ENCODE measurements at regions not wholly inside any gene's neighbourhood (a gene's known extent, or its start where the extent isn't known, plus 50 kb on each side); places are given as distances from the start of the nearest gene placed in this dataset.

DNA sequence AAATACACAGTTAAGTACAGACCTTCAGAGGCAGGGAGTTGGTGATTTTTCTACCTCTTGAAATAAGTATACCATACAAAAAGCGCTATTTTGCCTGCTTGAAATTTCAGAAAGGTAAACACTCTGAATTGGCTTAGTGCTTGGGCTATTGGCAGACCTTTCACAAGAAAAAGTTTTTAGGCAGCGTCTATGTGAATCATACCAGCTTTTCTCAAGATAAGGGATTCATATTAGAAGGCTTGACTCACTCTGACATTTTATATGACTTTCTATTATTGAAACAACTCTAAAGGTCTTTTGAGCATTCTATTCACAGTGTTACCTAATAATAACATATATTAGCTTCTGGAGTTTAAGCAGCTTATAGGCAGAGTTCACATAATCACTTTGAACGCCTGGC lies 286.4 kb upstream of the FAT1 start:
- no peak overlapping the region for H3K4me2 ChIP-seq
- 78% methylated on average over 3 of the region's 3 CpGs for WGBS (ENCODE audit: low lambda C conversion rate, missing lambda C conversion rate)
- H3K79me2 ChIP-seq = no peaks in the 10 kb centered on the region
- H3K9me2 ChIP-seq (replicated peaks; ENCODE audit: insufficient read depth) = no peaks in the 10 kb centered on the region
- no peaks in the 10 kb centered on the region for H3K27me3 ChIP-seq
- H4K20me1 ChIP-seq (ENCODE audit: insufficient read depth, poor library complexity, severe bottlenecking) = no peaks in the 10 kb centered on the region
- no peak overlapping the region for H3K27ac ChIP-seq
- H3K4me3 ChIP-seq = no peak overlapping the region
- H2AFZ ChIP-seq = no peak overlapping the region
- no peaks in the 10 kb centered on the region for H3K36me3 ChIP-seq (replicated peaks; ENCODE audit: insufficient read depth, low read depth)
- no peak for DNase-seq (ENCODE audit: low spot score)
- TF ChIP-seq EZH2 (IDR thresholded peaks at IDR 0.05; ENCODE audit: borderline replicate concordance) = no peak
- TF ChIP-seq EZH2phosphoT487 (IDR thresholded peaks at IDR 0.05; ENCODE audit: low read depth, severe bottlenecking, unreplicated experiment) = no peak
- TF ChIP-seq, protein P1, sequence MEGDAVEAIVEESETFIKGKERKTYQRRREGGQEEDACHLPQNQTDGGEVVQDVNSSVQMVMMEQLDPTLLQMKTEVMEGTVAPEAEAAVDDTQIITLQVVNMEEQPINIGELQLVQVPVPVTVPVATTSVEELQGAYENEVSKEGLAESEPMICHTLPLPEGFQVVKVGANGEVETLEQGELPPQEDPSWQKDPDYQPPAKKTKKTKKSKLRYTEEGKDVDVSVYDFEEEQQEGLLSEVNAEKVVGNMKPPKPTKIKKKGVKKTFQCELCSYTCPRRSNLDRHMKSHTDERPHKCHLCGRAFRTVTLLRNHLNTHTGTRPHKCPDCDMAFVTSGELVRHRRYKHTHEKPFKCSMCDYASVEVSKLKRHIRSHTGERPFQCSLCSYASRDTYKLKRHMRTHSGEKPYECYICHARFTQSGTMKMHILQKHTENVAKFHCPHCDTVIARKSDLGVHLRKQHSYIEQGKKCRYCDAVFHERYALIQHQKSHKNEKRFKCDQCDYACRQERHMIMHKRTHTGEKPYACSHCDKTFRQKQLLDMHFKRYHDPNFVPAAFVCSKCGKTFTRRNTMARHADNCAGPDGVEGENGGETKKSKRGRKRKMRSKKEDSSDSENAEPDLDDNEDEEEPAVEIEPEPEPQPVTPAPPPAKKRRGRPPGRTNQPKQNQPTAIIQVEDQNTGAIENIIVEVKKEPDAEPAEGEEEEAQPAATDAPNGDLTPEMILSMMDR (IDR thresholded peaks at IDR 0.05; ENCODE audit: poor library complexity) = no peak
- H3K4me1 ChIP-seq (ENCODE audit: insufficient read depth) = no peaks in the 10 kb centered on the region
- H3K9me3 ChIP-seq (ENCODE audit: low read depth) = no peaks in the 10 kb centered on the region

DNA sequence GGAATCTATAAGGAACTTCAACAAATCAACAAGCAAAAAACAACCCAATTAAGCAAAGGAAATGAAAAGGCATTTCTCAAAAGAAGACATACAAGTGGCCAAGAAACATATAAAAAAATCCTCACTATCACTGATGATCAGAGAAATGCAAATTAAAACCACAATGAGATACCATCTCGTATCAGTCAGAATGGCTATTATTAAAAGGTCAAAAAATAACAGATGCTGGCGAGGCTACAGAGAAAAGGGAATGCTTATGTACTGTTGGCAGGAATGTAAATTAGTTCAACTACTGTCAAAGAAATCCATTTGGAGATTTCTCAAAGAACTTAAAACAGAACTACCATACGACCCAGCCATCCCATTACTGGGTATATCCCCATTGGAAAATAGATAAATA lies 292.4 kb upstream of the FAT1 start:
- Histone ChIP-seq H3K4me3 (no peak overlapping the region), H3K27ac (no peak overlapping the region), H3K79me2 (no peaks in the 10 kb centered on the region), H3K9me2 (replicated peaks; ENCODE audit: insufficient read depth) (no peaks in the 10 kb centered on the region), H3K4me2 (no peak overlapping the region), H3K4me1 (ENCODE audit: insufficient read depth) (no peaks in the 10 kb centered on the region), H3K27me3 (no peaks in the 10 kb centered on the region), H3K36me3 (replicated peaks; ENCODE audit: insufficient read depth, low read depth) (no peaks in the 10 kb centered on the region), H3K9me3 (ENCODE audit: low read depth) (no peaks in the 10 kb centered on the region), H4K20me1 (ENCODE audit: insufficient read depth, poor library complexity, severe bottlenecking) (no peaks in the 10 kb centered on the region), H2AFZ (no peak overlapping the region)
- DNase-seq (ENCODE audit: low spot score) = no peak
- 91% methylated on average over 3 of the region's 3 CpGs for WGBS (ENCODE audit: low lambda C conversion rate, missing lambda C conversion rate)
- no peak for TF ChIP-seq EZH2phosphoT487 (IDR thresholded peaks at IDR 0.05; ENCODE audit: low read depth, severe bottlenecking, unreplicated experiment)
- TF ChIP-seq, protein P1 (IDR thresholded peaks at IDR 0.05; ENCODE audit: poor library complexity) = no peak
- TF ChIP-seq EZH2 (IDR thresholded peaks at IDR 0.05; ENCODE audit: borderline replicate concordance) = no peak

DNA sequence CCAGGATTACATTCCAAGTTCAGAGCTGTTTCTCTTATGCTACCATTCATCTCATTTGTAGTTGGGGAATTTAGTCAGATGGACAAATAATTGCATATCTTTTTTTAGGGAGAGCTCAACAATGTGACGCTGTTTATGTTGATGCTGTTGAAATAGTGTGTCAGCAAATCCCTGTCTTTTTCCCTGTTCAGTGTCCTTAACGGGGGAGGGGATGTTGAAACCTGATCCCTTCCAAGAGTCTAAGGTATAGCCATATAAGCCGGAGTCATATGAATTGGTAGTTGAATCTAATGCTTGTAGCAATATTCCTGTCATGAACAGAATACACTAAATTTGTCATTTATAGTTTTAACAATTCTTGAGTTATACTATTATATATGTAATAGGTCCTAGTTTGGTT lies 293.5 kb upstream of the FAT1 start:
- Histone ChIP-seq H3K4me1 (ENCODE audit: insufficient read depth) (no peaks in the 10 kb centered on the region), H3K27ac (no peak overlapping the region), H3K9me3 (ENCODE audit: low read depth) (no peaks in the 10 kb centered on the region), H3K4me3 (no peak overlapping the region), H4K20me1 (ENCODE audit: insufficient read depth, poor library complexity, severe bottlenecking) (no peaks in the 10 kb centered on the region), H2AFZ (no peak overlapping the region), H3K79me2 (no peaks in the 10 kb centered on the region), H3K27me3 (no peaks in the 10 kb centered on the region), H3K4me2 (no peak overlapping the region), H3K36me3 (replicated peaks; ENCODE audit: insufficient read depth, low read depth) (no peaks in the 10 kb centered on the region), H3K9me2 (replicated peaks; ENCODE audit: insufficient read depth) (no peaks in the 10 kb centered on the region)
- TF ChIP-seq, protein P1 (IDR thresholded peaks at IDR 0.05; ENCODE audit: poor library complexity) = no peak
- no peak for TF ChIP-seq EZH2phosphoT487 (IDR thresholded peaks at IDR 0.05; ENCODE audit: low read depth, severe bottlenecking, unreplicated experiment)
- no peak for TF ChIP-seq EZH2 (IDR thresholded peaks at IDR 0.05; ENCODE audit: borderline replicate concordance)
- 27% methylated on average over 3 of the region's 3 CpGs for WGBS (ENCODE audit: low lambda C conversion rate, missing lambda C conversion rate)
- no peak for DNase-seq (ENCODE audit: low spot score)

DNA sequence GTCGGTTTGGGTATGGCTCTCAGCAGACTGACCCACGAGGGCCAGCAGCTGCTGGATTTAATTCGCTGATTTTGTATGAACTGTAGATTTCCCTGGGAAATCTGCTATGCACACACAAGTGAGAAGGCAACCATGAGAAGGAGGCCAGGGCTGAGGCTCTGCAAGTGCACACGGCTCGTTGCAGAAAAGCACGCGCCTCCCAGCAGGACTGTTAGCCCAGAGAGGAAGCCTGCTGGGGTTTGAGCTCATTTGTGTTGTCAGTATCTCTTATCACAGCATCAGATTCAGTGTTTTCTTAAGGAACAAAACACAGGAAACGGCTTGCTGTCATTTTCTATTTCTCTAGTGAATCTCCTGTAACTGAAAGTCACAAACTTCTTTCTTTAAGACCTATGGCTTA lies 296.2 kb upstream of the FAT1 start:
- Histone ChIP-seq H4K20me1 (ENCODE audit: insufficient read depth, poor library complexity, severe bottlenecking) (no peaks in the 10 kb centered on the region), H3K27me3 (no peaks in the 10 kb centered on the region), H3K4me1 (ENCODE audit: insufficient read depth) (no peaks in the 10 kb centered on the region), H3K79me2 (no peaks in the 10 kb centered on the region), H3K4me2 (no peak overlapping the region), H3K4me3 (no peak overlapping the region), H3K9me3 (ENCODE audit: low read depth) (no peaks in the 10 kb centered on the region), H3K36me3 (replicated peaks; ENCODE audit: insufficient read depth, low read depth) (no peaks in the 10 kb centered on the region), H2AFZ (no peak overlapping the region), H3K27ac (no peak overlapping the region), H3K9me2 (replicated peaks; ENCODE audit: insufficient read depth) (no peaks in the 10 kb centered on the region)
- 50% methylated on average over 8 of the region's 8 CpGs for WGBS (ENCODE audit: low lambda C conversion rate, missing lambda C conversion rate)
- TF ChIP-seq, protein P1 (IDR thresholded peaks at IDR 0.05; ENCODE audit: poor library complexity) = no peak
- TF ChIP-seq EZH2phosphoT487 (IDR thresholded peaks at IDR 0.05; ENCODE audit: low read depth, severe bottlenecking, unreplicated experiment) (no peak), EZH2 (IDR thresholded peaks at IDR 0.05; ENCODE audit: borderline replicate concordance) (no peak)
- no peak for DNase-seq (ENCODE audit: low spot score)

All from hepatocyte (in vitro differentiated cells).